ENCODE measurements at regions not wholly inside any gene's neighbourhood (a gene's known extent, or its start where the extent isn't known, plus 50 kb on each side); places are given as distances from the start of the nearest gene placed in this dataset.

DNA sequence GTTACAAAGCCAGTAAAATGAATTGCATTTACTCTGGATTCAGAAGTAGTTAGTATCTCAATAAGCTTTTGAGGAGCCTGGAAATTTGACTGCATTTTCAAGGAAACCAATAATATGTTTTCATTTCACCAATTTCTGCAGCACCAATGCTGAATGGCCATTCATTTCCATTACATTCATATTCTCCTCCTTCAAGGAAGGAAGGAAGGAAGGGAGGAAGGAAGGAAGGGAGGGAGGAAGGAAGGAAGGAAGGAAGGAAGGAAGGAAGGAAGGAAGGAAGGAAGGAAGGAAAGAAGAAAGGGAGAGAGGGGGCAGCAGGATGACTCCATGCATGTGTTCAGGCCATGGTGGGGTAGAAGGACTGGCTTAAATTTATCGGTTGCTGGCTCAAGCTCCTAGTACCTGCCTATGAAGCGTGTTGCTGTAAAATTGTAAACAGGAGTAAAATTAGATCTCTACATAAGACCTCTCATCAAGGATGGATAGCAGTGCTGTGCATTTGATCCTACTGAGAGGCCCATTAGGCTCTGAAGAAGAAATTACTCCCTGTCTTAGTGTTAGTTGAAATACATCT lies 498.8 kb upstream of the TNC start:
- WGBS (ENCODE audit: insufficient coverage): 100% methylated on average over 1 of the region's 2 CpGs
- H3K9me3 ChIP-seq (ENCODE audit: control insufficient read depth, insufficient read depth, low read length): no peaks in the 10 kb centered on the region
- TF ChIP-seq, protein P1, sequence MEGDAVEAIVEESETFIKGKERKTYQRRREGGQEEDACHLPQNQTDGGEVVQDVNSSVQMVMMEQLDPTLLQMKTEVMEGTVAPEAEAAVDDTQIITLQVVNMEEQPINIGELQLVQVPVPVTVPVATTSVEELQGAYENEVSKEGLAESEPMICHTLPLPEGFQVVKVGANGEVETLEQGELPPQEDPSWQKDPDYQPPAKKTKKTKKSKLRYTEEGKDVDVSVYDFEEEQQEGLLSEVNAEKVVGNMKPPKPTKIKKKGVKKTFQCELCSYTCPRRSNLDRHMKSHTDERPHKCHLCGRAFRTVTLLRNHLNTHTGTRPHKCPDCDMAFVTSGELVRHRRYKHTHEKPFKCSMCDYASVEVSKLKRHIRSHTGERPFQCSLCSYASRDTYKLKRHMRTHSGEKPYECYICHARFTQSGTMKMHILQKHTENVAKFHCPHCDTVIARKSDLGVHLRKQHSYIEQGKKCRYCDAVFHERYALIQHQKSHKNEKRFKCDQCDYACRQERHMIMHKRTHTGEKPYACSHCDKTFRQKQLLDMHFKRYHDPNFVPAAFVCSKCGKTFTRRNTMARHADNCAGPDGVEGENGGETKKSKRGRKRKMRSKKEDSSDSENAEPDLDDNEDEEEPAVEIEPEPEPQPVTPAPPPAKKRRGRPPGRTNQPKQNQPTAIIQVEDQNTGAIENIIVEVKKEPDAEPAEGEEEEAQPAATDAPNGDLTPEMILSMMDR (IDR thresholded peaks at IDR 0.05): no peak
- Mint-ChIP-seq H3K4me1 (no peaks in the 10 kb centered on the region), H3K4me3 (no peak overlapping the region), H3K9me3 (peaks cover 5 to 6% of the 10 kb centered on the region in 2 donors), H3K27me3 (ENCODE audit: low read depth in 2 of 2) (no peaks in the 10 kb centered on the region), H3K36me3 (no peaks in the 10 kb centered on the region), H3K27ac (no peak overlapping the region)
- H3K4me3 ChIP-seq (ENCODE audit: low read length): no peak overlapping the region
- H3K36me3 ChIP-seq (ENCODE audit: control insufficient read depth, insufficient read depth, low read length): no peaks in the 10 kb centered on the region
- intact Hi-C loops (cut with micrococcal nuclease): no loop called here
- DNase-seq (no peak), ATAC-seq (no peak)
- H3K27ac ChIP-seq (ENCODE audit: low read length): no peak overlapping the region
- no peaks in the 10 kb centered on the region for H3K4me1 ChIP-seq (ENCODE audit: control insufficient read depth, insufficient read depth, low read length)
- no peaks in the 10 kb centered on the region for H3K27me3 ChIP-seq (ENCODE audit: control insufficient read depth, insufficient read depth, low read length)

DNA sequence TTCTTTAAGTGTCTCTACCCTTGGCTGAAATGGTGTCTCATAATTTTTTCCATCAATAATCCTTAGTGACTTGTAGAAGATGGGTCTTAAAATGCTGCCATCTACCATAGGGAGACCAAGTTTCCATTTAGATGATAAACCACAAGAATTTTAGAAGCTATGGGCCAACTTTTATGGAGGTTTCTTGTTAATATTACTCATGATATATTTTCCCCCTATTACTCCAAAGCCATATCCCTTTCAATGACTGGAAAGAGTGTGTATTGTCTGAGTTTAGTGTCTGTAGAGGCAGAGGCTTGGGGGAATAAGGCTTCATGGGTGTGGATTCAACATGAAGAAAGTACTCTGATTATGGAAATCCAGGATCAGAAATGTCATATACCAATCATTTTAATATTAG lies 507.3 kb upstream of the TNC start:
- H3K27me3 Mint-ChIP-seq (ENCODE audit: low read depth in 2 of 2): no peaks in the 10 kb centered on the region
- Histone ChIP-seq H3K9me3 (ENCODE audit: control insufficient read depth, insufficient read depth, low read length) (no peaks in the 10 kb centered on the region), H3K27me3 (ENCODE audit: control insufficient read depth, insufficient read depth, low read length) (no peaks in the 10 kb centered on the region), H3K36me3 (ENCODE audit: control insufficient read depth, insufficient read depth, low read length) (no peaks in the 10 kb centered on the region), H3K4me3 (ENCODE audit: low read length) (no peak overlapping the region), H3K27ac (ENCODE audit: low read length) (no peak overlapping the region), H3K4me1 (ENCODE audit: control insufficient read depth, insufficient read depth, low read length) (no peaks in the 10 kb centered on the region)
- DNase-seq (no peak), ATAC-seq (no peak)
- TF ChIP-seq, protein P1 (IDR thresholded peaks at IDR 0.05): no peak
- intact Hi-C loops (cut with micrococcal nuclease): no loop called here
- no peak overlapping the region for H3K4me3 Mint-ChIP-seq
- peaks cover 3 to 5% of the 10 kb centered on the region in 2 donors for H3K9me3 Mint-ChIP-seq
- H3K27ac Mint-ChIP-seq: no peak overlapping the region
- no peaks in the 10 kb centered on the region for H3K4me1 Mint-ChIP-seq
- H3K36me3 Mint-ChIP-seq: no peaks in the 10 kb centered on the region

DNA sequence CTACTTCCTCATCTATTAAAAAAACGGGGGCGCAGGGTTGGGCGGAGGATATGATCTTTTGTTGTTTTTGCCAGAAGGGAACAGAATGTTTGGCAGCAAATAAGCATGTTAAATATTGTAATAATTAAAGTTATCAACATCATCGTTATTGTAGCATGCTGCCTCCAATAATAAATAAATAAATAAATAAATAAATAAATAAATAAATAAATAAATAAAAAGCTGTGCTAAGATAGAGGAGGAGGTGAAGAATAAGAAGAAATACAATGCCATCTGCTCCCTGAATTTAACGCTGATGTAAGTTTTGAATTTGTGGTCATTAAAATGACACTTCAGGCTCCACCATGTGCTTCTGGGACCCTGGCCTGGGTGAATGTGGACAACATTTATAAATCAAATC lies 508.0 kb upstream of the TNC start:
- 93% methylated on average over 1 of the region's 5 CpGs for WGBS (ENCODE audit: insufficient coverage)
- H3K27me3 Mint-ChIP-seq (ENCODE audit: low read depth in 2 of 2): no peaks in the 10 kb centered on the region
- TF ChIP-seq, protein P1 (IDR thresholded peaks at IDR 0.05): no peak
- ATAC-seq (no peak), DNase-seq (no peak)
- no peaks in the 10 kb centered on the region for H3K4me1 Mint-ChIP-seq
- no peak overlapping the region for H3K27ac Mint-ChIP-seq
- peaks cover 3 to 4% of the 10 kb centered on the region in 2 donors for H3K9me3 Mint-ChIP-seq
- Histone ChIP-seq H3K27ac (ENCODE audit: low read length) (no peak overlapping the region), H3K4me3 (ENCODE audit: low read length) (no peak overlapping the region), H3K9me3 (ENCODE audit: control insufficient read depth, insufficient read depth, low read length) (no peaks in the 10 kb centered on the region), H3K4me1 (ENCODE audit: control insufficient read depth, insufficient read depth, low read length) (no peaks in the 10 kb centered on the region), H3K36me3 (ENCODE audit: control insufficient read depth, insufficient read depth, low read length) (no peaks in the 10 kb centered on the region), H3K27me3 (ENCODE audit: control insufficient read depth, insufficient read depth, low read length) (no peaks in the 10 kb centered on the region)
- intact Hi-C loops (cut with micrococcal nuclease): no loop called here
- H3K4me3 Mint-ChIP-seq: no peak overlapping the region
- no peaks in the 10 kb centered on the region for H3K36me3 Mint-ChIP-seq

DNA sequence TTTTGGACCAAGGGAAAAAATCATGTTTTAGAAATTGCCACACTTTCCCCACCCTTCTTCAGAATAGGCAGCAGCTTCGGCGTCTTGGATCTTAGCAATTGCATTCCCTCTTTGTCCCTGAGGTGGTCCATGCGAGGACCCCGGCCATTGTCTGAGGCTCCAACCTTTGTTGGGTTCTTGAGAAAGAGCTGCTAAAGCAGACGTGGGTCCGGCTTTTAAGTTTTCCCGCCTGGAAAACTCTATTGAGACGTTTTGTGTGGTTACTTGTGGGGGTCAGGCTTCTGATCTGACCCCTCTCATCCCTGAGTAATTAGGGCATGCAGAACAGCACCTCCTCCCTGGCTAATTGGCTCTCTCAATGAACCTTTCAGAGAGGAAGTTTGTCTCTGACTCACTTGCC lies 509.6 kb upstream of the TNC start:
- TF ChIP-seq, protein P1 (IDR thresholded peaks at IDR 0.05): no peak
- 65% methylated on average over 8 of the region's 8 CpGs for WGBS (ENCODE audit: insufficient coverage)
- no peaks in the 10 kb centered on the region for H3K4me1 ChIP-seq (ENCODE audit: control insufficient read depth, insufficient read depth, low read length)
- Mint-ChIP-seq H3K27me3 (ENCODE audit: low read depth in 2 of 2) (no peaks in the 10 kb centered on the region), H3K27ac (no peak overlapping the region), H3K4me1 (no peaks in the 10 kb centered on the region), H3K36me3 (no peaks in the 10 kb centered on the region), H3K9me3 (peaks cover 4 to 7% of the 10 kb centered on the region in 2 donors), H3K4me3 (no peak overlapping the region)
- ATAC-seq (no peak), DNase-seq (no peak)
- intact Hi-C loops (cut with micrococcal nuclease): no loop called here
- H3K4me3 ChIP-seq (ENCODE audit: low read length): no peak overlapping the region
- no peaks in the 10 kb centered on the region for H3K27me3 ChIP-seq (ENCODE audit: control insufficient read depth, insufficient read depth, low read length)
- H3K36me3 ChIP-seq (ENCODE audit: control insufficient read depth, insufficient read depth, low read length): no peaks in the 10 kb centered on the region
- no peaks in the 10 kb centered on the region for H3K9me3 ChIP-seq (ENCODE audit: control insufficient read depth, insufficient read depth, low read length)
- no peak overlapping the region for H3K27ac ChIP-seq (ENCODE audit: low read length)

All from natural killer cell (primary cell).